ENCODE measurements at regions not wholly inside any gene's neighbourhood (a gene's known extent, or its start where the extent isn't known, plus 50 kb on each side); places are given as distances from the start of the nearest gene placed in this dataset.

- Mint-ChIP-seq H3K36me3 (ENCODE audit: low read depth) (no peaks in the 10 kb centered on the region), H3K4me3 (no peak overlapping the region), H3K27me3 (peaks cover 80% of the 10 kb centered on the region), H3K27ac (no peak overlapping the region), H3K4me1 (no peaks in the 10 kb centered on the region), H3K9me3 (no peaks in the 10 kb centered on the region)
- ATAC-seq (no peak), DNase-seq (no peak)
Observed at GRCh38 chr4:41873380-41874295, 61.6 kb upstream of the TMEM33 start.

- DNase-seq (no peak), ATAC-seq (no peak)
- Mint-ChIP-seq H3K27me3 (peaks cover 73% of the 10 kb centered on the region), H3K27ac (no peak overlapping the region), H3K4me3 (no peak overlapping the region), H3K9me3 (no peaks in the 10 kb centered on the region), H3K36me3 (ENCODE audit: low read depth) (peaks cover 1% of the 10 kb centered on the region), H3K4me1 (peaks cover 7% of the 10 kb centered on the region)
Observed at GRCh38 chr4:41870035-41870434, 65.2 kb upstream of the TMEM33 start.

- no peak overlapping the region for H3K4me3 Mint-ChIP-seq
Observed at GRCh38 chr4:41866799-41867677, 68.2 kb upstream of the TMEM33 start.

GRCh38 chr4:41865981-41866798 is 69.0 kb upstream of the TMEM33 start:
- peaks cover 1% of the 10 kb centered on the region for H3K36me3 Mint-ChIP-seq (ENCODE audit: low read depth)
- peaks cover 65% of the 10 kb centered on the region for H3K27me3 Mint-ChIP-seq
- peaks cover 7% of the 10 kb centered on the region for H3K4me1 Mint-ChIP-seq
- no peak overlapping the region for H3K4me3 Mint-ChIP-seq
- no peaks in the 10 kb centered on the region for H3K9me3 Mint-ChIP-seq
- DNase-seq (no peak), ATAC-seq (no peak)
- no peak overlapping the region for H3K27ac Mint-ChIP-seq

More at GRCh38 chr4:41866799-41867677, 68.2 kb upstream of the TMEM33 start:
- DNase-seq (no peak), ATAC-seq (peak; percentile 46)
- no peaks in the 10 kb centered on the region for H3K9me3 Mint-ChIP-seq
- peaks cover 1% of the 10 kb centered on the region for H3K36me3 Mint-ChIP-seq (ENCODE audit: low read depth)
- peaks cover 65% of the 10 kb centered on the region for H3K27me3 Mint-ChIP-seq
- H3K27ac Mint-ChIP-seq = no peak overlapping the region
- peaks cover 7% of the 10 kb centered on the region for H3K4me1 Mint-ChIP-seq

- H3K4me1 Mint-ChIP-seq = peaks cover 7% of the 10 kb centered on the region
- H3K4me3 Mint-ChIP-seq = no peak overlapping the region
- peaks cover 61% of the 10 kb centered on the region for H3K27me3 Mint-ChIP-seq
- ATAC-seq = no peak
- H3K9me3 Mint-ChIP-seq = no peaks in the 10 kb centered on the region
- DNase-seq = no peak
- no peak overlapping the region for H3K27ac Mint-ChIP-seq
- peaks cover 1% of the 10 kb centered on the region for H3K36me3 Mint-ChIP-seq (ENCODE audit: low read depth)
Observed at GRCh38 chr4:41865306-41865980, 69.8 kb upstream of the TMEM33 start.

- no peak for DNase-seq
- ATAC-seq = no peak
- H3K36me3 Mint-ChIP-seq (ENCODE audit: low read depth) = no peaks in the 10 kb centered on the region
- H3K9me3 Mint-ChIP-seq = no peaks in the 10 kb centered on the region
- H3K27ac Mint-ChIP-seq = no peak overlapping the region
- no peaks in the 10 kb centered on the region for H3K4me1 Mint-ChIP-seq
- H3K4me3 Mint-ChIP-seq = no peak overlapping the region
- peaks cover 26% of the 10 kb centered on the region for H3K27me3 Mint-ChIP-seq
Observed at GRCh38 chr4:41859087-41859486, 76.1 kb upstream of the TMEM33 start.

GRCh38 chr4:41857226-41857641 is 78.0 kb upstream of the TMEM33 start:
- DNase-seq = no peak
- peaks cover 17% of the 10 kb centered on the region for H3K27me3 Mint-ChIP-seq
- no peaks in the 10 kb centered on the region for H3K4me1 Mint-ChIP-seq
- no peaks in the 10 kb centered on the region for H3K36me3 Mint-ChIP-seq (ENCODE audit: low read depth)
- no peak overlapping the region for H3K27ac Mint-ChIP-seq
- no peak for ATAC-seq
- H3K4me3 Mint-ChIP-seq = no peak overlapping the region
- H3K9me3 Mint-ChIP-seq = no peaks in the 10 kb centered on the region

- no peak overlapping the region for H3K27ac Mint-ChIP-seq
- H3K9me3 Mint-ChIP-seq = no peaks in the 10 kb centered on the region
- H3K4me3 Mint-ChIP-seq = no peak overlapping the region
- H3K4me1 Mint-ChIP-seq = no peaks in the 10 kb centered on the region
- no peaks in the 10 kb centered on the region for H3K36me3 Mint-ChIP-seq (ENCODE audit: low read depth)
- DNase-seq = no peak
- no peak for ATAC-seq
- H3K27me3 Mint-ChIP-seq = peaks cover 14% of the 10 kb centered on the region
Observed at GRCh38 chr4:41856797-41857196, 78.4 kb upstream of the TMEM33 start.

- H3K27ac Mint-ChIP-seq = no peak overlapping the region
- H3K9me3 Mint-ChIP-seq = no peaks in the 10 kb centered on the region
- no peaks in the 10 kb centered on the region for H3K4me1 Mint-ChIP-seq
- ATAC-seq (no peak), DNase-seq (no peak)
- no peak overlapping the region for H3K4me3 Mint-ChIP-seq
- peaks cover 27% of the 10 kb centered on the region for H3K27me3 Mint-ChIP-seq
- H3K36me3 Mint-ChIP-seq (ENCODE audit: low read depth) = no peaks in the 10 kb centered on the region
Observed at GRCh38 chr4:41853973-41854372, 81.3 kb upstream of the TMEM33 start.

GRCh38 chr4:41852229-41852628 is 83.0 kb upstream of the TMEM33 start:
- H3K4me3 Mint-ChIP-seq = no peak overlapping the region
- DNase-seq (no peak), ATAC-seq (no peak)
- no peaks in the 10 kb centered on the region for H3K4me1 Mint-ChIP-seq
- peaks cover 20% of the 10 kb centered on the region for H3K27me3 Mint-ChIP-seq
- no peaks in the 10 kb centered on the region for H3K9me3 Mint-ChIP-seq
- H3K36me3 Mint-ChIP-seq (ENCODE audit: low read depth) = no peaks in the 10 kb centered on the region
- H3K27ac Mint-ChIP-seq = no peak overlapping the region

GRCh38 chr4:41851621-41852020 is 83.6 kb upstream of the TMEM33 start:
- H3K36me3 Mint-ChIP-seq (ENCODE audit: low read depth) = no peaks in the 10 kb centered on the region
- peaks cover 15% of the 10 kb centered on the region for H3K27me3 Mint-ChIP-seq
- no peaks in the 10 kb centered on the region for H3K9me3 Mint-ChIP-seq
- H3K27ac Mint-ChIP-seq = no peak overlapping the region
- H3K4me3 Mint-ChIP-seq = no peak overlapping the region
- ATAC-seq (no peak), DNase-seq (no peak)
- no peaks in the 10 kb centered on the region for H3K4me1 Mint-ChIP-seq

GRCh38 chr4:41844327-41844726 is 90.9 kb upstream of the TMEM33 start:
- ATAC-seq (no peak), DNase-seq (no peak)
- no peak overlapping the region for H3K27ac Mint-ChIP-seq
- peaks cover 7% of the 10 kb centered on the region for H3K27me3 Mint-ChIP-seq
- H3K4me3 Mint-ChIP-seq = no peak overlapping the region
- no peaks in the 10 kb centered on the region for H3K36me3 Mint-ChIP-seq (ENCODE audit: low read depth)
- peaks cover 2% of the 10 kb centered on the region for H3K4me1 Mint-ChIP-seq
- H3K9me3 Mint-ChIP-seq = no peaks in the 10 kb centered on the region

GRCh38 chr4:41839916-41840854 is 91.7 kb upstream of the PHOX2B start:
- no peaks in the 10 kb centered on the region for H3K9me3 Mint-ChIP-seq

More at GRCh38 chr4:41839916-41840854, 91.7 kb upstream of the PHOX2B start:
- peaks cover 4% of the 10 kb centered on the region for H3K27me3 Mint-ChIP-seq
- ATAC-seq (peak; percentile 36), DNase-seq (no peak)
- no peak overlapping the region for H3K4me3 Mint-ChIP-seq
- no peak overlapping the region for H3K27ac Mint-ChIP-seq
- peaks cover 2% of the 10 kb centered on the region for H3K4me1 Mint-ChIP-seq
- no peaks in the 10 kb centered on the region for H3K36me3 Mint-ChIP-seq (ENCODE audit: low read depth)
